GM21723 (cell line): ENCODE measurements at regions not wholly inside any gene's neighbourhood (a gene's known extent, or its start where the extent isn't known, plus 50 kb on each side); places are given as distances from the start of the nearest gene placed in this dataset.
A peak's percentile ranks its signal among the peaks of the same experiment; 100 is the strongest.
"Not testable (repeated sequence)": the region's sequence is repeated elsewhere in the genome, so short reads cannot be mapped to it uniquely, and the experiment has no call there.

Experiments used
- ATAC-seq: cut with Tn5 transposase; IDR thresholded peaks from one replicate; pipeline ENCODE4 v1.9.1; 2021; ENCODE audit warnings: mild to moderate bottlenecking, moderate library complexity; ENCODE audit not compliant: unreplicated experiment

DNA sequence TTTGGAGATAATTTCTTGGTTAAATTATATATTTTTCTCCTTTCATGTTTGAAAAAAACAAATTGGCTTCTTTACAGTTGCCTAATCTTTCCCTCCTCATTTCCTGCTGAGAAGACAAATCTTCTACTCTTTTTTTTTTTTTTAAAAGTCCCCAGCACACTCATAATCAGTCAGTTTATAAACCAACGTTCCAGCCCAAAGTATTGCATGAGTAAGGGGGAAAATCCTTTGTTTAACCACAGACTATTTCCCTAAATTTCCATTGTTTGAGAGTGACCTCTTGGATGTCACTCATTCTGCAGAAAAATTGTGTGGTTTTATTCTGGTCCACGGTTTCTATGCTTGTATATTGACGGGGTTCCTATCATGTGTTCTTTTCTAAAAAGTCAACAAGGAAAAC, 55.1 kb upstream of the TLR4 start:
- no peak for ATAC-seq

DNA sequence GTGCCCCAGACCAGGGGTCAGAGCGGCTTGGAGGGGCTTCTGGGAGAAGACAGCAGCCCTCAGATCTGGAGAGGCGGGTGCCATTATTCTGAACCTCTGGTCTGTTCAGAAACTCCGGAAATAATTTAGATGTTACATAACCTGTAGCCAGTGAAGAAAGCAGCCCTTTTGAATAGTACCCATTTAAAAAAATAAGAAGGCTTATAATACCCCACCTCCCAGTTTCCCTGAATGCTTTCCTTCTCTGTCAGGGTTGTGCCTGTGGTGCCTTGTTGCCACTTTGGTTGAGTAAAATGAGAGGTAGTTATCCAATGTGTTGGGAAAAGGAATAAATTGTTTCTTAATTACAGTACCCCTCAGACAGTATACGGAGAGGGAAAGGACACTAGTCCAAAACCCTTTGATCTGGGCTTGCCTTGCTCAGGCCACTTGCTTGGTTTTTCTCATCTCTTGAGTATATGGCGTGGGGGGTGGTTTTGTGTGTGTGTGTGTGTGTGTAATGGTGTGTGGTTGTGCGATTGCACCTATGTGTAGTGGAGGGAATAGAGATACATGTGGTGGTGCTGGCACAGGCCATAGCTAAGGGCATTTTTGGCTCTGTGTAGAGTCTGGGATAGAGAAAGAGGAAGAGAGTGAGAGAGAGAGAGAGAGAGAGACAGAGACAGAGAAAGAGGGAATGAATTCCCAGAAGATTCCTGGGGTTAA, 59.1 kb upstream of the TLR4 start:
- ATAC-seq = no peak

DNA sequence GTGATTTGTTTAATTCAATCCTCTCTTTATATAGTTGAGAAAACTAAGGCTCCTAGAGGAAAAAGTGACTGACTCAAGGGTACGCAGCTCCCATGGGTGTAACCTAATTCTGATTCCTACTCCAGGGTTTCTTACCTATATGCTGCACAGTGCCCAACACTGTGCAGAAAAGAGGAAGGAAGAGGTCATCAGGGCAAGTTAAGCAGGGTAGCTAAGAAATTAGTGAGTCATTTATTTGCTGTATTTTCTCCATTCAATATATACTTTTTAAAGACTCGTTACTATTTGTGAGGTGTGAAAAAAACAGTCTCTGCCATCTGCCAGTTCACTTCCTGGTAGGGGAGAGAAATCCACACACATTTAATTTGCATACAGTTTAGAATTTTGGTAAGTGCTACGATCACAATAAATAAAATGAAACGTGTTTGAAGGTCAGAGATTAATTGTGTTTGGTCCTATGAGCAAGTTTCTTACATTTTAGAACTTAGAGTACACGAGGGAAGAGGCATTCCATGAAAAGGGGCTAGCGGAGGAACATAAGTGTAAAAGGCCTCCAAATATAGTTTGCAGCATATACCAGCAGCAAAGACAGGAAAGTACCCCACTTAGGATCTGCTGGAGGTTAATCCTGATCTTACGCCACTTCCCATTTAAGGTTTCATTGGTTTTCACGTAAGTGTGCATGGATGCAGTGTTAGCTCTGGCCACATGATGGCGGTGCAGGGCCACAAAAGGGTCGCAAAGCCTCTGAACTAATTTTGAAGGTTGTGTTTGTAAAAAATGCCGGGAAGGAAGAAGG, 59.9 kb upstream of the TLR4 start:
- peak; percentile 89 for ATAC-seq

DNA sequence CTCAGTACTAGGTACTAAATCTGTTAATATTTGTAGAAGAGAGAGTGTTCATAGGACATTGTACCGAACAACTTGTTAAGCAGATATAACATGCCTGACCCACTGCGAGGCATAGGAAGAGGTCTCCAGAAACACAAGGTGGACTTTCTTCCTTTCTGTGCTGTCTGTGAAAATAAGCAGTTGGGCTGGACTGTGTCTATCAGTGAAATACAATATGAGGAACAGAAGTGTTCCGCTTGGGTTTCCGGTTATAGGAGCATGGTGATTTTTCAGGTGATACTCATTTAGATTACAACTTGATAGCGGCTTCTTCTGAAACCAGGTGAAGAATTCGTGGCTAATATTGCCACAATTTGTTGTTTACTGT, 60.9 kb upstream of the TLR4 start:
- ATAC-seq = no peak

DNA sequence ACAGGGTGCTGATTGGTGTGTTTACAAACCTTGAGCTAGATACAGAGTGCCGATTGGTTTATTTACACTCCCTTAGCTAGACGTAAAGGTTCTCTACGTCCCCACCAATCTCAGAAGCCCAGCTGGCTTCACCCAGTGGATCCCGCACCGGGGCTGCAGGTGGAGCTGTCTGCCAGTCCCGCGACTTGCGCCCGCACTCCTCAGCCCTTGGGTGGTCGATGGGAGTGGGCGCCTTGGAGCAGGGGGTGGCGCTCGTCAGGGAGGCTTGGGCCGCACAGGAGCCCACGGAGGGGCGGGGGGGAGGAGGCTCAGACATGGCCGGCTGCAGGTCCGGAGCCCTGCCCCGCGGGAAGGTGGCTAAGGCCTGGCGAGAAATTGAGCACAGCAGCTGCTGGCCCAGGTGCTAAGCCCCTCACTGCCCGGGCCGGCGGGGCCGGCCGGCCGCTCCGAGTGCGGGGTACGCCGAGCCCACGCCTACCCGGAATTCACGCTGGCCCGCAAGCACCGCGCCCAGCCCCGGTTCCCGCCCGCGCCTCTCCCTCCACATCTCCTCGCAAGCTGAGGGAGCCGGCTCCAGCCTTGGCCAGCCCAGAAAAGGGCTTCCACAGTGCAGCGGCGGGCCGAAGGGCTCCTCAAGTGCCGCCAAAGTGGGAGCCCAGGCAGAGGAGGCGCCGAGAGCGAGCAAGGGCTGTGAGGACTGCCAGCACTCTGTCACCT, 61.5 kb upstream of the TLR4 start:
- ATAC-seq = not testable (repeated sequence)

DNA sequence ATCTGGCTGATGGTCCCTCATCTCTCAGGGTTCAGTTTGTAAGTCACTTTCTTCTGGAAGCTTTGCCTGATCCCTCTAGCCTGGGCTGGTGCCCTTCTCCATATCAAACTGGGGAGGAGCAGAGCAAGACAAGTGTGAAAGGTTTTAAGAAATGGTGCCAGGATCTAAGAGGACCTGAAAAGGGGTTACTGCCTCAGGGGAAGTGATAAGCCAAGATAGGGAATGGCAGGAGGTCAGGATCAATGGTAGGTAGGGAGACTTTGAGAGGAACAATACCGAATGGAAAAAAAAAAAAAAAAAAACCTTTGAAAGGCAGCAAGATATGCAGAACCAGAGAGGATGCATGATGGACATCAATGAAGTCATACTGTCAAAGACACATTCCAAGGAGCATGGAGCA, 67.5 kb upstream of the TLR4 start:
- ATAC-seq = no peak

DNA sequence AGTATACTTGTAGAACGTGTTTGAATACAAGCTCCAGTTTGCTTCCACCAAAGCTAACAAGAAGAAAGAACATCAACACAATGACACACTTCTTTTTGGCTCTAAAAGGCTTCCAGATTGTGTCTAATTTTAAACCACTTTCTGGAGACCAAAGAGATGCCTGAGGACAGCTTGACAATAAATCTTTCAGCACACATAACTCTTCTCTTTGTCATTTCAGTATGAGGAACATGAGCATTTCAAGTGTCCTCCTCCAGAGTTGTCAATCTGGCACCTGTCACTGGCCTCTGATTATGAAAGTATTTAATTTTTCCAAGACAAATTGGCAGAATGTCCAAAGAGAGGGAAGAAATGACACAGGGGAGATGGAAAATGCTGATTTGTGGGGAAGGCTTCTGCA, 79.0 kb upstream of the TLR4 start:
- ATAC-seq = no peak

DNA sequence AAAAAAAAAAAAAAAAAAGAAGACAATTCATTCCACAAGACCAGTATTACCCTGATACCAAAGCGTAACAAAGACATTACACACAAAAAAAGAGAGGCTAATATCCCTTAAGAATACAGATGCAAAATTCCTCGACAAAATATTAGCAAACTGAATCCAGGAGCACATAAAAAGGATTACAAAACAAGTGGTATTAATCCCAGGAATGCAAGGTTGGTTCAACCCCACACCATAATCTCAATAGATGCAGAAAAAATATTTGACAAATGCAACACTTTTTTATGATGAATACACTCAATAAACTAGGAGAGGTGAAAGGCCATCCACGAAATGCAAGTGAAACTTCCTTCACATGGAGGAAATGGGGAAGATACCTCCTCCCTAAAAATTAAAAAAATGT, 80.1 kb upstream of the TLR4 start:
- no peak for ATAC-seq

DNA sequence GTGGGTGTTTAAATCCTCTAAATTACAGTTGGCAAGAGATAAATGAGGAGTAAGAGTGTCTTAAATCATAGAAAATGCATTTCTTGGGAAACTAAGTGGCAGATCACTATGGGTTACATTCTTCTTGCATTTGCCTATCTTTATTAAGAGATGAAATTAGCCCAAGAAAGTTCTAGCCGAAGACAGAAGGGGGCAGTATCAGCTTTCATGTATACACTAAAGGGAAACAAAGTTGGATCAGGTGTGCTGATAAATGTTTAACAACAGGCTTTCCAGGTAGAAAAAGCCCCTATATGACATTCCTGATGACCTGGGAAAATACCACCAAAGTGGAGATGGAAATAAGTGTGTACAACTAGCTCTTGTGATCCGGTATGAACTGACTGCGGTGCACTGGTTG, 81.9 kb upstream of the TLR4 start:
- no peak for ATAC-seq

DNA sequence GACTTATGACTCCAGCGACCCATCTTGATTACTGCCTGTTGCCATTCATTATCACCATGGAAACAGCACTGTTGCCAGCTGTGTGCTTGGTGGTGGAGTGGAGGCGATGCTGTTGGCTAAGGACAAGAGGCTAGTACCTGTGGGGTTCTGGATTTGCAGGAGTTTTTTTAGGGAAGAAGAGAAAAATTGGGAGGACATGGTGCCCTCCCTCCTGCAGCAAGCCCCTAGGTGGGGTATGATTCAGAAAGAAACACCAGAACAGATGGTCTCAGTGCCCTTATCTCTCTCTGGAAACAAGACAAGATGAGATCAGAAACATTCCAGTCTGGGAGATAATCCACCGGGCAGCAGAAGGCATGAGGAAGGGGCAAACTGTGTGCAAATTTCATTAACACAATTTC, 87.8 kb upstream of the TLR4 start:
- ATAC-seq = no peak

DNA sequence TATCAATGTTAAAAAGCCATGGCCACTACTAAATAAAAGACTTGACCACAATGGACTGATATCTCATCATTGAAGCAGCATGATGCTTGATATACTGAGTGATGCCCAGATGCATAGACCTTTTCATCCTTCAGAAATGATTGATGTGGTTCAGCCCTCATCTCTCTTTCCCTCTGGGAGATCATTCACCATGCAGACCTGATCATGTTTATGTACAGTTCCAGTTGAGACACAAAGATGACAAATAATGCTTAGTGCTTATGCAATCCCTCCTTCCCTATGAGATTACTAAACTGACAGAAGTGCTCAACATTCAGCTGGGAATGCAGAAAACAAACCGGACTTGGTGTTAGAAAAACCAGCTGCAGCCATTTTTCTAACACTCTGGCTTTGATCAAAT, 91.9 kb upstream of the TLR4 start:
- ATAC-seq = no peak

DNA sequence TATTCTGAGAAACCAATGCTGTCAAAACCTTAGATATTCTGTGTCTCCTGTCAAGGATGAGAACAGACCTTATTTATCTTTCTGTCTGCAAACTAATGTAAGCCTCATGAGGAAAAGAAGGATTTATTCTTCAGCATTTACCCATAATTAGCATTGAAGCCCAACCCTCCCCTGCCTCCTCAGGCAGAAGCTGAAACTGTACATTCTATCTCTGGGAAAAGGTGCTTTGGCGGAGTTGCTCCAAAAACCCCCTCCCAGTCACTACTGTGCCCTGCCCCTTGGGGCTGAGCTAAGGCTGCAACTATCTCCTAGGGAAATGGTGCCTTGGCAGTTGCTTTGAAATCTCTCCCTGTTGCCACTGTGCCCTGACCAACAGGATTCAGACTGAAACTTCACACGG, 106.2 kb upstream of the TLR4 start:
- ATAC-seq = no peak

DNA sequence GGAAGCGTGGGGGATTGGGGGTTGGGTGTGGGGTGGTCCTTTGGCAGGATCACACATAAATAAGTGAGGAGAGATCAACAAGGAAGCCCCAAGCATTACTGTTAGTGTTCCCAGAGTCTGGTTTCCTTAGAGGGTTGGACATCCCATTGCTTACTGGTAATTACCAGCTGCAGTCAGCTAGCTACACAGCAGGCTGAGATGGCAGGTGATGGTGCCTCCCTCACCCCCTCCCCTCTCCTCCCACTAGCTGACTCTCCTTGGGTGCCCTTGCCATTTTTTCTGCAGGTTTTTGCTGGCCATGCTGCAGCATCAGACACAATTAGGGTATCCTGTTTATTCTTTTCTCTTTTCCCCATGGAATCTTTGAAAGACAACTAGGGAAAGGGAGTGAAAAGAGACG, 107.5 kb upstream of the TLR4 start:
- ATAC-seq = no peak

DNA sequence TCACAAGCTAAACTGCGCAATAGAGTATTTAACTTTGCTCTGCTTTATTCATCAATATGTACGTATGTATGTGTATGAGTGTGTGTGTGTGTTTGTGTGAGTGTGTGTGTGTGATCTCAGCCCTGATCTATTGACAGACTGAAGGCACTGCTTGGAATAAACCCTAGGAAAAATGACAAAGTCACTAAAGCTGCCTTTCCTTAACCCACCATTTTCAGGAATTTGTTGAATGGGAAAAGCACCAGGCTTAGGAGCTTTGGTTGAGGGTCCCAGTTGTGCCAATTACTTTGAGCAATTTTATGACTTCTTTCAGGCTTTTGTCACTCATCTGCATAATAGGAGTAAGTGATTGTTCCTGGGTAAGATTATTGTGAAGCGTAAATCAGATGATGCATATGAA, 108.6 kb upstream of the TLR4 start:
- no peak for ATAC-seq

DNA sequence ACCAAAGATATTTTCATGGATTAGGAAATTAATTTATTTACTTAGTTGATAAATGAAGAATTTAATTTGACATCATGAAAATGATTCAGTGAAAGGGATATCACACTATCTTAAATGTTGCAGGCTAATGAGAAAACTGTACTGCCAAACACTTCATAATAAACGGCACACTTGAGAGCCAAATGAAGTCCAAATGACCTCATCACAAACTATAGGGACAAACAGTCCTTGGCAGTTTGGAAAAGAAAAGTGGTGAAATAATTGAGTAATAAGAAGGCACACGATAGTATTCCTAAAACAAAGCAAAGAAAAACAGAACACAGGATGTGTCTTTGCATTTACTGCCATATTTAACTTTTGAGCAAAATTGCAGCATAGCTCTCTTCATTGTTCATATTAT, 116.9 kb upstream of the TLR4 start:
- no peak for ATAC-seq

DNA sequence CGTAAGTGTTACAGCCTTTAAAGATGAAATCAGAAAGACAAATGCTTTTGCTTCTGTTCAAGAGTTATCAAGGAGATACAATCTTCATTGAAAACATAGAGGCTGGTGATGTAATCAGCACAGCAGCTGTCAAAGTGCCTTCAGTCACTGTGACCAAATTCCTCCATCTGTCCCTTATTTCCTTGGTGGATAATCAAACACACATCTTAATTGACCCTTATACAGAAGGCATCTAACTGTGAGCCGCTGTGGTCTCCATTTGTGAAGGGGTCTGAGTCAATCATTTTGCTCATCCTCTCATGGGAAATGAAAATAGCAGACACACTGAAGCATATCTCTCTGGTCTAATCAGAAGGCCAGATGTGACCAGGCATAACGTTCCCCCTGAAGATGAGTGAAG, 130.1 kb upstream of the TLR4 start:
- no peak for ATAC-seq

DNA sequence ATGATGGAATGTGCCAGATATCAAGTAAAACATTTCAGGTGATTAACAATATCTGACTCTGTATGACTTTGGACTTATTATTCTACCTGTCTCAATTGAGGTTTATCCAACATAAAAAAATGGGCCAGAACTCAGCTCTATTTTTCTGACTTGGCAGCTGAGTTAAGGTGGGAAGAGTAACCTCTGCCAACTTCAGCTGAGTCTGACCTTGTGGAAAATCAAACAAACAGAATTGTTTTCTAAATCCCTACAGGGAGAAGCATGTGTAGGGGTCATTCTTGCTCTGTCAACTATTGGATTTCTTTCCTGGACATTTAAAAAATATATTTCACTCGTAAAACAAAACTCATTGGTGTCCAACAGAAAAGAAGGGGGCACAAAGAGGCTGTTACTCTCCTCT, 139.4 kb upstream of the TLR4 start:
- no peak for ATAC-seq

DNA sequence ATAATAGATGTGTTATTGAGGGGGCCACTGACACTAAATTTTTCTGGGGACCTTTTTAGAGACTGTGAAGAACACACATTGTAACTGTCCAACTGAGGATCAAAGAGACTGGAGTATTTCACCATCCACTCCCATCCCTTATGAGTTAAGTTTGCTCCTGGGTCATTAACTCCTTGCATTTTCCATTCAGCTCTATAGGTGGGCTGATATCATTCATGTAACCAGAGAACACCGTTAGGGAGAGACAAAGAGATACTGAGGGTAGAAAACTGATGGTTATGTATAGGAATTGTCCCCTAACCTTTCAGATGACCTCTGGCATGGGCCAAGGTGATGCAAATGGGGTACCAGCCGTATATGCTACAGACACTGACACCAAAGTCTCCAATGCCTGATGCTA, 142.4 kb upstream of the TLR4 start:
- ATAC-seq = no peak

DNA sequence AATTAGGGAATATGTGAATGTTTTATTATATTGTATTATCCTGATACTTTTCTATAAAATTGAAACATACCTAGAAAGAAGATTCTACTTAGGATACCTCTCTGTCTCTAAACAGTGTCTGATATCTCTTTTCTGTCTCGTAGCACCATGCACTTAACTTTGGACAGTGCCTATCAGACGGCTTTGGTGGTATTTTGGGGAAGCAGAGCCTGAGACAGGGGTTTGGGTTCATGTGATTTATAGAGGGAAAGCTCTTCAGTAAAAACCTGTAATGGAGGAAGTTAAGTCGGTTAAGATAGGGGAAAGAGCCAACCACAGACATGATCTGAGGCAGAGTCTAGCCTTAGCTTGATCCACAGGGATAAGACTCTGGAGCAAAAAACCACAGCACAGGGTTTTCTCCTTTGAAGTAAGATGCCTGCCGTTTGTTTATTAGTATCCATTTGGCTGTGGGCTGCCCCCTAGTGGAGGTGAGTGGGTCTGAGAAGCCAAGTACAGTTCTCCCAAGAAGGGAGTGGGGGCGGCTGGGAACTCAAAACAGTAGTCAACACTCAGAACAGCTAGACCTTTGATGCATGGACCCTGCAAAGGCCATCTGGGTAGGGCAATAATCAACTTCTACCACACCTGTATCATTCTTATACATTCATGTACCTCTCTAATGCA, 141.2 kb upstream of the ASTN2 start:
- ATAC-seq = peak; percentile 71

DNA sequence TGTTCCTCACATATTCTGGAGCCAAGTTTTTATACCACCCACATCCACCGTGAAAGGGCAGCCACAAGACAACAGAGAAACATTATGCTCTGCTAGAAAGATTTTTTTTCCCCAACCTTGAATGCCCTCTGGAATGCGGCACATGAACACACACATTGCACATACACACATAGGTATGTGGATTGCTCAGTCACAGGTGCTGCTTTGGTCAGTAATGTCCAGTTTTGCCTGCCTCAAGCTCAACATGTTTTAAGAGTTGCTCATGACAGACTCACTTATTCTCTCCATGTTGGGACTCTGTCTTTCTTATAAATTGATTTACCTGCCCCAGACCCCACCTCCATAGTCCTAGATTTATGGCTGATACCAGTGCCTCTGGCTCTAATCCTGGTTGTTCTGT, 138.0 kb upstream of the ASTN2 start:
- ATAC-seq = no peak

DNA sequence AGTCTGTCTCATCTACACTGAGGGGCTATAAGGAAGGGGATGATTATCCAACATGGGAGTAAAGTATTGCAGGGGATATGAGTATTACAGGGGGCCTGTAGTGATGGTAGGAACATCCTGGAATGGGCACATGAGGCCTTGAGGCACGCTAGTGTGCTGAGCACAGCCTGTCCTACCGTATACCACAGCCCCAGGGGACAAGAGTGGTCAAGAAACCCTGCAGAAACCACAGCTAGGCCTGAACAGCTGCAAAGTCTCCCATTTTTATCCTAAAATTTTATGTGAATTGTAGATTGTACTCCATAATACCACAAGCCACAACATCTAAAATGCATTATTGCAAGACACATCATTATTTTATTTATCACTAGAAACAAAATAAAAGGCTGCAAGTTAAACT, 136.3 kb upstream of the ASTN2 start:
- ATAC-seq = no peak

DNA sequence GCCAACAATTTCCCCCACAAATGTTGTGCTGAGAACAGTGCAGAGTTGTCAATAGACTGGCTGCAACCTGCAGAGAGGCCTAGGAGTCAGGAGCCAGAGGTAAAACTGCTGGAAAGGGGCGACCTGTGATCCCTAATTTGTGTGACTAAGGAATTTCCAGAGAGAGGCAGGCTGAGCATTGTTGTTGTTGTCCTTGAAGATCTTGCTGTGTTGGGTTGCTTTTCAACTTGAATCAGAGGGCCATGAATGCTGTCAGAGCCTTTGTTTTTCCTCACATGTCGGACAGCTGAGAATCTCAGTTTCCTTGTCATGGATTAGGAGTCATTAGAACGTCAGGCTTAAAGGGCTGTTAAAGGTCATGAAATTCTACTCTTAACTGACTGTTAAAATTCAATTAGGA, 134.6 kb upstream of the ASTN2 start:
- no peak for ATAC-seq
